ENCODE measurements at regions not wholly inside any gene's neighbourhood (a gene's known extent, or its start where the extent isn't known, plus 50 kb on each side); places are given as distances from the start of the nearest gene placed in this dataset.
"Not testable (repeated sequence)": the region's sequence is repeated elsewhere in the genome, so short reads cannot be mapped to it uniquely, and the experiment has no call there.

- Histone ChIP-seq H3K4me1 (peaks cover 0 to 18% (median 0%) of the 10 kb centered on the region in 3 donors), H3K27me3 (peaks cover 0 to 33% (median 0%) of the 10 kb centered on the region in 4 donors)
- H3K27ac ChIP-seq; DNase-seq; intact Hi-C loops (cut with DNase I); H3K4me3 ChIP-seq; H3K36me3 ChIP-seq; H3K9me3 ChIP-seq: not testable (repeated sequence)
- 67 to 78% methylated on average over 5 to 6 of the region's 7 CpGs for WGBS, 2 donors
These were observed 117.7 kb downstream of the UNC93B1 start for GRCh38 chr11:67886207-67886606.

DNA sequence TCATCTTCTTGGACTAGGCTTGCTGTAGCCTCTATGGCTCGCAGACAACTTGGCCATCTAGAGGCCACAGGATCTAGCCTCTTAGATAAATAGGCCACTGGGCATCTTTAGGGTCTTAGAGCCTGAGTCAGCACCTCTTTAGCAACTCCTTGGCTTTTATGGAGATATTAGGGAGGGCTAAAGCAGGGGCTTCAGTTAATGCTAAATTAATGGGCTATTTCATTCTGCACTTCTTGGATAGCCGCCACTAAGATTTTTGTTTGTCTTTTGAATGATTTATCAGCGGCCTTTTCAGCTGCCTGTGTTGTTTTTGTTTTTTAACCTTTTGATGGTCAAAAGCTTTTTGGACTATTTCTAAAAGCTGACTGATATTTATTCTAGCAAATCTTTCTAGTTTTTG, 118.3 kb downstream of the UNC93B1 start:
- H3K4me1 ChIP-seq, result peaks cover 0 to 18% (median 0%) of the 10 kb centered on the region in 3 donors
- H3K9me3 ChIP-seq; H3K36me3 ChIP-seq; intact Hi-C loops (cut with DNase I); DNase-seq: not testable (repeated sequence)
- WGBS, 2 donors, result 34 to 43% methylated on average over 2 to 3 of the region's 3 CpGs
- peak overlapping the region in 1 of 4 donors; percentile 34 for H3K27ac ChIP-seq
- peak overlapping the region in 1 of 4 donors; percentile 47 for H3K4me3 ChIP-seq
- H3K27me3 ChIP-seq, result peaks cover 0 to 34% (median 0%) of the 10 kb centered on the region in 4 donors

GRCh38 chr11:67884761-67885558, 118.9 kb downstream of the UNC93B1 start:
- H3K9me3 ChIP-seq; intact Hi-C loops (cut with DNase I); H3K36me3 ChIP-seq; DNase-seq: not testable (repeated sequence)
- H3K27ac ChIP-seq, result peak overlapping the region in 2 of 4 donors; percentile 21 to 34
- H3K4me1 ChIP-seq, result peaks cover 0 to 18% (median 0%) of the 10 kb centered on the region in 3 donors
- H3K4me3 ChIP-seq, result peak overlapping the region; percentile 1 to 47 (median 11)
- WGBS, 2 donors, result 26 to 31% methylated on average over 13 to 18 of the region's 18 CpGs
- peaks cover 0 to 34% (median 0%) of the 10 kb centered on the region in 4 donors for H3K27me3 ChIP-seq

GRCh38 chr11:67884073-67884757, 119.7 kb downstream of the UNC93B1 start:
- H3K27ac ChIP-seq, result peak overlapping the region in 2 of 4 donors; percentile 9 to 21
- intact Hi-C loops (cut with DNase I); H3K9me3 ChIP-seq; DNase-seq; H3K36me3 ChIP-seq: not testable (repeated sequence)
- H3K27me3 ChIP-seq, result peaks cover 0 to 34% (median 0%) of the 10 kb centered on the region in 4 donors
- 32 to 64% methylated on average over 13 of the region's 13 CpGs for WGBS, 2 donors
- peaks cover 0 to 18% (median 0%) of the 10 kb centered on the region in 3 donors for H3K4me1 ChIP-seq
- peak overlapping the region; percentile 1 to 47 (median 11) for H3K4me3 ChIP-seq

DNA sequence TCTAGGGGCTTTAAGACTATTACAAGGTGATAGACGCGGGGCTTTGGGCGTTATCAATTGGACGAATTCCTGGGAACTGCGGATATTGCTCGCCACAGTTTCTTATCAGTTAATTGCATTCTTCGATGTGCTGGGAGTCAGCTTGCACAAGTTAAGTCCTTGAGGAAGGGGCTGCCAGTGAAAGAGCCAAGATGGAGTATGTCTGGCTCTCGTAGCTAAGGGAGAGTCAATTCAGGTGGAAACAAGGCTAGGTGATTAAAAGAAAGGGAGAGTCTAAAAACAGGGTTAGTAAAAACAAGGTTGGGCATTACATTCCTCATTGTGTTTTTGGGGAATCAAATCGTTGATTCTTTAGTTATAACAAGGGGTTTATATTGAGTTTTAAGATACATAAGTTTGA, 121.6 kb downstream of the UNC93B1 start:
- Histone ChIP-seq H3K27me3 (peaks cover 0 to 30% (median 0%) of the 10 kb centered on the region in 4 donors), H3K4me1 (peaks cover 0 to 18% (median 0%) of the 10 kb centered on the region in 3 donors)
- H3K4me3 ChIP-seq; H3K9me3 ChIP-seq; H3K36me3 ChIP-seq; H3K27ac ChIP-seq; intact Hi-C loops (cut with DNase I); DNase-seq: not testable (repeated sequence)
- 71 to 72% methylated on average over 9 of the region's 9 CpGs for WGBS, 2 donors

DNA sequence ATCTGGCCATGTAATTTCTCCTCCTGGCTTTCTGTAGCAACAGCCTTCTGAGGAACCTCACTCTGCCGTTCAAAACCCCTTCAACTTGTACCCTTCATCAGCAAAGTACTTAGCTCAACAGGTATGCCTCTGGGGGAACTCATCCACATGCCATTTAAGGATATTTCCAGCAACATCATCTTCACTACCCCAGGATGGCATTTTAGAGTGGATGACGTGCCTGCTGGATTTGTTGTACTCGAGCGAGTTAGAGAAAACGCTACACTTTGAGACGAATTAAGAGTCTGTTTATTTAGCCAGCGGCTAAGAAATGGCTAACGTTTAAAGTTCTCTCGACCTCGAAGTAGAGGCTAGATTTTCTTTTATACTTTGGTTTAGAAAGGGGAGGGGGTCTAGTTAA, 122.1 kb downstream of the UNC93B1 start:
- H3K36me3 ChIP-seq; H3K27ac ChIP-seq; H3K9me3 ChIP-seq; DNase-seq; intact Hi-C loops (cut with DNase I); H3K4me3 ChIP-seq: not testable (repeated sequence)
- Histone ChIP-seq H3K27me3 (peaks cover 0 to 26% (median 0%) of the 10 kb centered on the region in 4 donors), H3K4me1 (peaks cover 0 to 18% (median 0%) of the 10 kb centered on the region in 3 donors)
- 48 to 58% methylated on average over 10 of the region's 10 CpGs for WGBS, 2 donors

DNA sequence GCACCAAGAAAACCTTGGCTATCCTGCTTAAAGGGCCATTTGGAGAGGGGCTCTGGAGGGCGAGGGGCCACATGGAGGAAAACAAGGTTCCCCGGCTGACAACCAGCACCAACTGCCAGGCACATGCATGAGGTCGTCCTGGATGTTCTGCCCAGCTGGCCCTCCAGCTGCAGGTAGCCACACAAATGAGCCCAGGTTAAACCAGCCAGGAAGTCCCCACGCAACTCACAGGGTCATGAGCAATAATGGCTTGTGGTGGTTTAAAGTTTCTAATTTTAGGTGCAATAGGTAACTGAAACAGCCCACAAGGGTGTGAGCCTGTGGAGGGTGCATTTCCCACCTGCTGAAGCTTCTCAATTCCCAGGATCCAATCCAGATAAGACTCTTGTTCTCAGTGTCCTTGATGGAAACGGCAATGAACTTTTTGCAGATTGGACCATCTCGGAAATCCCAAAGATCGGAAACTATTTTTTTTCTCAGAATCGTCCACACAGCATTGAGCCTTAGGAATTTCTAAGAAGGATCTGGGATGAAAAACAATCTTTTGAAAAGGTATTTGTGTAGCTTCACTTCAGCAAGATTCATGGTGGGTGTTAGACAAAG, 123.2 kb downstream of the UNC93B1 start:
- Histone ChIP-seq H3K27me3 (peaks cover 0 to 20% (median 0%) of the 10 kb centered on the region in 4 donors), H3K4me1 (peaks cover 0 to 15% (median 0%) of the 10 kb centered on the region in 3 donors)
- H3K4me3 ChIP-seq; DNase-seq; intact Hi-C loops (cut with DNase I); H3K36me3 ChIP-seq; H3K27ac ChIP-seq; H3K9me3 ChIP-seq: not testable (repeated sequence)
- WGBS, 2 donors, result 76 to 89% methylated on average over 4 to 8 of the region's 8 CpGs

- H3K4me1 ChIP-seq; H3K4me3 ChIP-seq; H3K36me3 ChIP-seq; H3K9me3 ChIP-seq; intact Hi-C loops (cut with DNase I); DNase-seq; H3K27ac ChIP-seq: not testable (repeated sequence)
- peaks cover 0 to 17% (median 0%) of the 10 kb centered on the region in 4 donors for H3K27me3 ChIP-seq
- WGBS, 2 donors, result 86 to 93% methylated on average over 3 of the region's 3 CpGs
These were observed 125.2 kb downstream of the UNC93B1 start for GRCh38 chr11:67878666-67879065.

DNA sequence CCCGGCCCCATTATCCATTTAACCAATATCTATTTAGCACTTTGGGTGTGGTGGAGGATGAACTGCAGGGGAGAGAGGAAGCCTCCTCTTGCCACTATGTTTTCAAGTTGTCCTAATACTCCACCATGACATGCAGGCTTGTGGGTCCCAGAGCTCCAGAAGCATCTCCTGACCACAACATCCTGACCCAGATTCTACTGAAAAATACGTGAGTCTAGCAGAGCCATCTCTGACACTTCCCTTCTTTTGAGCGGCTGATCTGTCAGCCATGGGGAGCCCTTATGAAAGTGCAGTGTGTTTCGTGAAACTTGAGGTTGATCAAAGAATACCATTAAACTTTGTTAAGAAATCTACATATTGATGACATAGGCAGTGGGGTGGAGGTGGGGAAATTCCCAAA, 126.6 kb downstream of the UNC93B1 start:
- intact Hi-C loops (cut with DNase I); DNase-seq; H3K36me3 ChIP-seq; H3K4me1 ChIP-seq; H3K4me3 ChIP-seq; H3K9me3 ChIP-seq; H3K27ac ChIP-seq: not testable (repeated sequence)
- 57 to 60% methylated on average over 3 of the region's 4 CpGs for WGBS, 2 donors
- H3K27me3 ChIP-seq, result peaks cover 0 to 21% (median 0%) of the 10 kb centered on the region in 4 donors

DNA sequence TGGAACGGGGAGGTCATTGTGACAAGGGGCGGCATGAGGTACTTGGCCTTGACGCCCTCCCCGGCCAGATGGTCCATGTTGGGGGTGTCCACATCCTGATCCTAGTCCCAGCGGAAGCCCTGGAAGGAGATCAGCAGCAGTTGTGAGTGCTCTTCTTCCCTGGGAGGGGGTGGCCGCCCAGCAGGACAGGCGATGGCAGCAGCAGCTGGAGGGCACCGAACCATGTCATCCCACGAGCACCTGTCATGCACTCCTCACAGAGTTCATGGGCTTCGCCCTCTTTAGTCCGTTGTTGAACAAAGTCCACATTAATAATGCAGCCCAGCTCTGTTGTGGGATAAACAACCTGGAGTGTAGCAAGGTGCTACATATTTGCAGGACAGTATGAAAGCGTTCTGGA, 130.7 kb downstream of the UNC93B1 start:
- H3K36me3 ChIP-seq; H3K4me1 ChIP-seq; DNase-seq; H3K9me3 ChIP-seq; intact Hi-C loops (cut with DNase I); H3K27ac ChIP-seq; H3K4me3 ChIP-seq: not testable (repeated sequence)
- WGBS, 2 donors, result 65 to 82% methylated on average over 7 to 10 of the region's 12 CpGs
- peaks cover 0 to 25% (median 0%) of the 10 kb centered on the region in 4 donors for H3K27me3 ChIP-seq

DNA sequence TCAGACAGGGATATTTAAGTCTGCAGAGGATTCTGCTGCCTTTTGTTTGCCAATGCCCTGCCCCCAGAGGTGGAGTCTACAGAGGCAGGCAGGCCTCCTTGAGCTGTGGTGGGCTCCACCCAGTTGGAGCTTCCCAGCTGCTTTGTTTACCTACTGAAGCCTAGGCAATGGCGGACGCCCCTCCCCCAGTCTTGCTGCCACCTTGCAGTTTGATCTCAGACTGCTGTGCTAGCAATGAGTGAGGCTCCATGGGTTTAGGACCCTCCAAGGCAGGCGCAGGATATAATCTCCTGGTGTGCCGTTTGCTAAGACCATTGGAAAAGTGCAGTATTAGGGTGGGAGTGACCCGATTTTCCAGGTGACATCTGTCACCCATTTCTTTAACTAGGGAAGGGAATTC, 132.7 kb downstream of the UNC93B1 start:
- H3K27ac ChIP-seq; H3K36me3 ChIP-seq; DNase-seq; H3K9me3 ChIP-seq; H3K4me1 ChIP-seq; H3K4me3 ChIP-seq; intact Hi-C loops (cut with DNase I): not testable (repeated sequence)
- WGBS, 2 donors, result 97% methylated on average over 5 of the region's 5 CpGs; no CpG with 5 or more reads in 1 of the 2 donors
- H3K27me3 ChIP-seq, result peaks cover 0 to 23% (median 0%) of the 10 kb centered on the region in 4 donors

- intact Hi-C loops (cut with DNase I), result not testable (repeated sequence)
These were observed 141.0 kb downstream of the UNC93B1 start for GRCh38 chr11:67862896-67863295.

More at GRCh38 chr11:67862896-67863295, 141.0 kb downstream of the UNC93B1 start:
- H3K27ac ChIP-seq, DNase-seq, H3K4me3 ChIP-seq, H3K4me1 ChIP-seq, H3K27me3 ChIP-seq, H3K36me3 ChIP-seq, H3K9me3 ChIP-seq: not testable (repeated sequence)
- WGBS, 2 donors, result 17% methylated on average over 1 of the region's 3 CpGs; no CpG with 5 or more reads in 1 of the 2 donors

Measured in esophagus squamous epithelium (tissue), 5 donors.